ENCODE measurements at regions not wholly inside any gene's neighbourhood (a gene's known extent, or its start where the extent isn't known, plus 50 kb on each side); places are given as distances from the start of the nearest gene placed in this dataset.

- TF ChIP-seq, protein P1, sequence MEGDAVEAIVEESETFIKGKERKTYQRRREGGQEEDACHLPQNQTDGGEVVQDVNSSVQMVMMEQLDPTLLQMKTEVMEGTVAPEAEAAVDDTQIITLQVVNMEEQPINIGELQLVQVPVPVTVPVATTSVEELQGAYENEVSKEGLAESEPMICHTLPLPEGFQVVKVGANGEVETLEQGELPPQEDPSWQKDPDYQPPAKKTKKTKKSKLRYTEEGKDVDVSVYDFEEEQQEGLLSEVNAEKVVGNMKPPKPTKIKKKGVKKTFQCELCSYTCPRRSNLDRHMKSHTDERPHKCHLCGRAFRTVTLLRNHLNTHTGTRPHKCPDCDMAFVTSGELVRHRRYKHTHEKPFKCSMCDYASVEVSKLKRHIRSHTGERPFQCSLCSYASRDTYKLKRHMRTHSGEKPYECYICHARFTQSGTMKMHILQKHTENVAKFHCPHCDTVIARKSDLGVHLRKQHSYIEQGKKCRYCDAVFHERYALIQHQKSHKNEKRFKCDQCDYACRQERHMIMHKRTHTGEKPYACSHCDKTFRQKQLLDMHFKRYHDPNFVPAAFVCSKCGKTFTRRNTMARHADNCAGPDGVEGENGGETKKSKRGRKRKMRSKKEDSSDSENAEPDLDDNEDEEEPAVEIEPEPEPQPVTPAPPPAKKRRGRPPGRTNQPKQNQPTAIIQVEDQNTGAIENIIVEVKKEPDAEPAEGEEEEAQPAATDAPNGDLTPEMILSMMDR (IDR thresholded peaks at IDR 0.05) = no peak
- ATAC-seq (ENCODE audit: low FRiP score) (no peak), DNase-seq (ENCODE audit: low spot score) (no peak)
These were observed 83.6 kb downstream of the ZNF486 start for GRCh38 chr19:20250627-20251026.

- DNase-seq (ENCODE audit: low spot score) = no peak
- ATAC-seq (ENCODE audit: low FRiP score) = no peak
- TF ChIP-seq, protein P1 (IDR thresholded peaks at IDR 0.05) = no peak
These were observed 83.1 kb downstream of the ZNF486 start for GRCh38 chr19:20250121-20250520.

Small RNA genes in the stretch of these regions (small RNA-seq; reads per million reads assigned to genes)
- gene MIR1270 = 1.0 reads per million
